ENCODE measurements at regions not wholly inside any gene's neighbourhood (a gene's known extent, or its start where the extent isn't known, plus 50 kb on each side); places are given as distances from the start of the nearest gene placed in this dataset.

DNA sequence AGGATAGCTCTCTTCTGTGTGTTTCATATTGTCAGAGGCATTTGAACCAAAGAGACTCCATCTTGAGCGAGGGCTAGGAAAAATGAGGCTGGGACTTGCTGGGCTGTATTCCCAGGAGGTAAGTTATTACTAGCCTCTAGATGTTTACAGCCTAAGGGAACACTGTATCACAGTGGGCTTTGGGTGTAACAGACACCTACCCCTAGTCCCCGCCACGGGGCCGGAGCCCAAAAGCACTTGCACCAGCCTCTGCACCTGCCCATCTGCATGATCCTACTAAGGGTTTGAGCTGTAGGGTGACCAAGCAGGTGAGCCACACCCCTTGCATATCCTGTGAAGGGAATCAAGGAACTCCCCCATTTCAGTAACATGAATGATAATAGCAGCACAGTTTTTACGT lies 1972.2 kb downstream of the OLFM4 start:
- TF ChIP-seq ZNF114 (tag by site-specific recombination; IDR thresholded peaks at IDR 0.05): no peak
- TF ChIP-seq ZNF394 (tag by site-specific recombination; IDR thresholded peaks at IDR 0.05; ENCODE audit: borderline replicate concordance): no peak
- no peak for TF ChIP-seq ZNF560 (tag by site-specific recombination; IDR thresholded peaks at IDR 0.05; ENCODE audit: borderline replicate concordance)
- TF ChIP-seq, protein P1, sequence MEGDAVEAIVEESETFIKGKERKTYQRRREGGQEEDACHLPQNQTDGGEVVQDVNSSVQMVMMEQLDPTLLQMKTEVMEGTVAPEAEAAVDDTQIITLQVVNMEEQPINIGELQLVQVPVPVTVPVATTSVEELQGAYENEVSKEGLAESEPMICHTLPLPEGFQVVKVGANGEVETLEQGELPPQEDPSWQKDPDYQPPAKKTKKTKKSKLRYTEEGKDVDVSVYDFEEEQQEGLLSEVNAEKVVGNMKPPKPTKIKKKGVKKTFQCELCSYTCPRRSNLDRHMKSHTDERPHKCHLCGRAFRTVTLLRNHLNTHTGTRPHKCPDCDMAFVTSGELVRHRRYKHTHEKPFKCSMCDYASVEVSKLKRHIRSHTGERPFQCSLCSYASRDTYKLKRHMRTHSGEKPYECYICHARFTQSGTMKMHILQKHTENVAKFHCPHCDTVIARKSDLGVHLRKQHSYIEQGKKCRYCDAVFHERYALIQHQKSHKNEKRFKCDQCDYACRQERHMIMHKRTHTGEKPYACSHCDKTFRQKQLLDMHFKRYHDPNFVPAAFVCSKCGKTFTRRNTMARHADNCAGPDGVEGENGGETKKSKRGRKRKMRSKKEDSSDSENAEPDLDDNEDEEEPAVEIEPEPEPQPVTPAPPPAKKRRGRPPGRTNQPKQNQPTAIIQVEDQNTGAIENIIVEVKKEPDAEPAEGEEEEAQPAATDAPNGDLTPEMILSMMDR (tag by site-specific recombination; IDR thresholded peaks at IDR 0.05): no peak
